HEK293 (cell line): ENCODE measurements at regions not wholly inside any gene's neighbourhood (a gene's known extent, or its start where the extent isn't known, plus 50 kb on each side); places are given as distances from the start of the nearest gene placed in this dataset.

Experiments
- CTCF ChIA-PET: fragments of 350-600 bp; formaldehyde crosslinking; extraction: SDS; loops from one replicate; lab custom pipeline; 2021; ENCODE audit warnings: antibody characterized with exemption; lab: Yijun Ruan, JAX
- POLR2A ChIA-PET: fragments of 300-600 bp; formaldehyde crosslinking; extraction: SDS; loops from one replicate; lab custom pipeline; 2020; ENCODE audit warnings: antibody characterized with exemption, inconsistent platforms; lab: Yijun Ruan, JAX
- H3K27ac ChIP-seq: fragments of 200-500 bp; sonication (Bioruptor generic); 2 replicates; pipeline ENCODE4 v1.5.1; 2014; ENCODE audit warnings: low read depth, low read length, control low read depth, inconsistent platforms; ENCODE audit errors: extremely low read depth
- H3K36me3 ChIP-seq, 2 experiments: fragments of 200-500 bp in 1 of 2; sonication (Bioruptor generic) in 1 of 2; 1 replicate in 1 of 2; 2 replicates in 1 of 2; pipeline ENCODE4 v1.5.1; 2014 to 2017; ENCODE audit warnings: inconsistent platforms in 2 of 2, low read length in 2 of 2; ENCODE audit not compliant: control insufficient read depth in 2 of 2, insufficient read depth in 1 of 2
- H3K4me1 ChIP-seq: fragments of 200-500 bp; sonication (Bioruptor generic); 2 replicates; pipeline ENCODE4 v1.5.1; 2014; ENCODE audit warnings: mild to moderate bottlenecking, low read length, inconsistent platforms; ENCODE audit not compliant: control insufficient read depth, insufficient read depth
- H3K4me3 ChIP-seq: 2 replicates; pipeline ENCODE4 v1.5.1; 2011; ENCODE audit warnings: low read depth, mild to moderate bottlenecking, control low read depth, low read length, moderate library complexity
- H3K9me3 ChIP-seq: fragments of 200-500 bp; sonication (Bioruptor generic); 2 replicates; pipeline ENCODE4 v1.5.1; 2014; ENCODE audit warnings: low read depth, low read length, inconsistent platforms; ENCODE audit not compliant: control insufficient read depth, insufficient read depth
- KLF9 ChIP-seq: fragments of 450-650 bp; formaldehyde crosslinking; IDR thresholded peaks from 2 replicates; pipeline ENCODE4 v1.5.1; 2016; ENCODE audit warnings: missing biosample characterization, missing genetic modification characterization, low read depth
- MZF1 ChIP-seq: fragments of 450-650 bp; formaldehyde crosslinking; IDR thresholded peaks from 2 replicates; pipeline ENCODE4 v1.5.1; 2017; ENCODE audit warnings: missing biosample characterization, missing genetic modification characterization, borderline replicate concordance
- ZFP3 ChIP-seq: fragments of 450-650 bp; formaldehyde crosslinking; IDR thresholded peaks from 2 replicates; pipeline ENCODE4 v1.5.1; 2016; ENCODE audit warnings: low read depth, missing biosample characterization, missing genetic modification characterization
- ZNF10 ChIP-seq: fragments of 450-650 bp; formaldehyde crosslinking; IDR thresholded peaks from 2 replicates; pipeline ENCODE4 v1.5.1; 2017; ENCODE audit warnings: missing biosample characterization, missing genetic modification characterization
- ZNF184 ChIP-seq: fragments of 450-650 bp; IDR thresholded peaks from 2 replicates; pipeline ENCODE4 v1.5.1; 2018; ENCODE audit warnings: missing biosample characterization, mild to moderate bottlenecking, missing genetic modification characterization
- ZNF26 ChIP-seq: fragments of 450-650 bp; formaldehyde crosslinking; IDR thresholded peaks from 2 replicates; pipeline ENCODE4 v1.5.1; 2016; ENCODE audit warnings: missing biosample characterization, missing genetic modification characterization
- ZNF292 ChIP-seq: fragments of 450-650 bp; formaldehyde crosslinking; IDR thresholded peaks from 2 replicates; pipeline ENCODE4 v1.5.1; 2016; ENCODE audit warnings: low read depth, missing biosample characterization, missing genetic modification characterization, borderline replicate concordance
- ZNF510 ChIP-seq: fragments of 450-650 bp; formaldehyde crosslinking; IDR thresholded peaks from 2 replicates; pipeline ENCODE4 v1.5.1; 2018; ENCODE audit warnings: mild to moderate bottlenecking, missing genetic modification characterization, missing biosample characterization; ENCODE audit not compliant: insufficient replicate concordance
- ZNF518A ChIP-seq: fragments of 450-650 bp; formaldehyde crosslinking; conservative IDR thresholded peaks from 2 replicates; pipeline ENCODE4 v1.5.1; 2016; ENCODE audit warnings: low read depth, missing biosample characterization, missing genetic modification characterization
- ZNF555 ChIP-seq: fragments of 450-650 bp; formaldehyde crosslinking; conservative IDR thresholded peaks from 2 replicates; pipeline ENCODE4 v1.5.1; 2017; ENCODE audit warnings: missing biosample characterization, mild to moderate bottlenecking, missing genetic modification characterization, inconsistent platforms
- ZNF560 ChIP-seq: fragments of 450-650 bp; formaldehyde crosslinking; IDR thresholded peaks from 2 replicates; pipeline ENCODE4 v1.5.1; 2017; ENCODE audit warnings: missing biosample characterization, missing genetic modification characterization, borderline replicate concordance
- ZNF600 ChIP-seq: fragments of 450-650 bp; formaldehyde crosslinking; IDR thresholded peaks from 2 replicates; pipeline ENCODE4 v1.5.1; 2016; ENCODE audit warnings: missing biosample characterization, missing genetic modification characterization
- ZNF610 ChIP-seq: fragments of 450-650 bp; formaldehyde crosslinking; IDR thresholded peaks from 2 replicates; pipeline ENCODE4 v1.5.1; 2016; ENCODE audit warnings: missing biosample characterization, missing genetic modification characterization, borderline replicate concordance
- ZSCAN5A ChIP-seq: fragments of 450-650 bp; formaldehyde crosslinking; IDR thresholded peaks from 2 replicates; pipeline ENCODE4 v1.5.1; 2016; ENCODE audit warnings: missing biosample characterization, missing genetic modification characterization
- TF ChIP-seq, protein P1 (sequence below): fragments of 450-650 bp; formaldehyde crosslinking; IDR thresholded peaks from 2 replicates; pipeline ENCODE4 v1.5.1; 2016; ENCODE audit warnings: missing biosample characterization, missing genetic modification characterization
- TF ChIP-seq, protein P2 (sequence below): fragments of 450-650 bp; formaldehyde crosslinking; IDR thresholded peaks from 2 replicates; pipeline ENCODE4 v1.5.0; 2017; ENCODE audit warnings: missing biosample characterization, missing genetic modification characterization, borderline replicate concordance

DNA sequence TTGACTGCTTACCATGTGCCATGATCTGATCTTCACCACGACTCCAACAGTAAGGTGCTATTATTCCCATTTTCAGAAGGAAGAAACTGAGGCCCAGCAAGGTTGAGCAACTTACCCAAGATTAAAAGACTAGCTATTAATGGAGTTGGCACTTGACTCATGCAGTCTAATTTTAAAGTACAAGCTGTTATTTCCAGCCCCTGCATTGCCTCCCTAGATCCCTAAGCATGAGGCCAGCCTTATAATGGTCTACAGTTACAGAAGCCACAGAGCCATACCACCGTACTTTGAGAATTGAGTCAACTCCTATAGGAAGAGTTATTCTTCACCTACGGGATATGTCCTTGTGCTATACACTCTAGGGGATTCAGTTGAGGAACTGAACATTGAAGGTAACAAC, 66.7 kb upstream of the RBM19 start:
- no peak overlapping the region for H3K4me3 ChIP-seq
- no peak for TF ChIP-seq ZFP3
- no peak for TF ChIP-seq ZNF10 (tag by site-specific recombination)
- TF ChIP-seq ZNF518A (tag by site-specific recombination): no peak
- TF ChIP-seq ZNF184: no peak
- no peak for TF ChIP-seq ZNF610 (tag by site-specific recombination)
- TF ChIP-seq ZNF26 (tag by site-specific recombination): no peak
- TF ChIP-seq ZNF510 (tag by site-specific recombination): no peak
- TF ChIP-seq MZF1 (tag by site-specific recombination): no peak
- TF ChIP-seq, protein P1, sequence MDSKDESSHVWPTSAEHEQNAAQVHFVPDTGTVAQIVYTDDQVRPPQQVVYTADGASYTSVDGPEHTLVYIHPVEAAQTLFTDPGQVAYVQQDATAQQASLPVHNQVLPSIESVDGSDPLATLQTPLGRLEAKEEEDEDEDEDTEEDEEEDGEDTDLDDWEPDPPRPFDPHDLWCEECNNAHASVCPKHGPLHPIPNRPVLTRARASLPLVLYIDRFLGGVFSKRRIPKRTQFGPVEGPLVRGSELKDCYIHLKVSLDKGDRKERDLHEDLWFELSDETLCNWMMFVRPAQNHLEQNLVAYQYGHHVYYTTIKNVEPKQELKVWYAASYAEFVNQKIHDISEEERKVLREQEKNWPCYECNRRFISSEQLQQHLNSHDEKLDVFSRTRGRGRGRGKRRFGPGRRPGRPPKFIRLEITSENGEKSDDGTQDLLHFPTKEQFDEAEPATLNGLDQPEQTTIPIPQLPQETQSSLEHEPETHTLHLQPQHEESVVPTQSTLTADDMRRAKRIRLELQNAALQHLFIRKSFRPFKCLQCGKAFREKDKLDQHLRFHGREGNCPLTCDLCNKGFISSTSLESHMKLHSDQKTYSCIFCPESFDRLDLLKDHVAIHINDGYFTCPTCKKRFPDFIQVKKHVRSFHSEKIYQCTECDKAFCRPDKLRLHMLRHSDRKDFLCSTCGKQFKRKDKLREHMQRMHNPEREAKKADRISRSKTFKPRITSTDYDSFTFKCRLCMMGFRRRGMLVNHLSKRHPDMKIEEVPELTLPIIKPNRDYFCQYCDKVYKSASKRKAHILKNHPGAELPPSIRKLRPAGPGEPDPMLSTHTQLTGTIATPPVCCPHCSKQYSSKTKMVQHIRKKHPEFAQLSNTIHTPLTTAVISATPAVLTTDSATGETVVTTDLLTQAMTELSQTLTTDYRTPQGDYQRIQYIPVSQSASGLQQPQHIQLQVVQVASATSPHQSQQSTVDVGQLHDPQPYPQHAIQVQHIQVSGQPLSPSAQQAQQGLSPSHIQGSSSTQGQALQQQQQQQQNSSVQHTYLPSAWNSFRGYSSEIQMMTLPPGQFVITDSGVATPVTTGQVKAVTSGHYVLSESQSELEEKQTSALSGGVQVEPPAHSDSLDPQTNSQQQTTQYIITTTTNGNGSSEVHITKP (tag by site-specific recombination): no peak
- TF ChIP-seq, protein P2, sequence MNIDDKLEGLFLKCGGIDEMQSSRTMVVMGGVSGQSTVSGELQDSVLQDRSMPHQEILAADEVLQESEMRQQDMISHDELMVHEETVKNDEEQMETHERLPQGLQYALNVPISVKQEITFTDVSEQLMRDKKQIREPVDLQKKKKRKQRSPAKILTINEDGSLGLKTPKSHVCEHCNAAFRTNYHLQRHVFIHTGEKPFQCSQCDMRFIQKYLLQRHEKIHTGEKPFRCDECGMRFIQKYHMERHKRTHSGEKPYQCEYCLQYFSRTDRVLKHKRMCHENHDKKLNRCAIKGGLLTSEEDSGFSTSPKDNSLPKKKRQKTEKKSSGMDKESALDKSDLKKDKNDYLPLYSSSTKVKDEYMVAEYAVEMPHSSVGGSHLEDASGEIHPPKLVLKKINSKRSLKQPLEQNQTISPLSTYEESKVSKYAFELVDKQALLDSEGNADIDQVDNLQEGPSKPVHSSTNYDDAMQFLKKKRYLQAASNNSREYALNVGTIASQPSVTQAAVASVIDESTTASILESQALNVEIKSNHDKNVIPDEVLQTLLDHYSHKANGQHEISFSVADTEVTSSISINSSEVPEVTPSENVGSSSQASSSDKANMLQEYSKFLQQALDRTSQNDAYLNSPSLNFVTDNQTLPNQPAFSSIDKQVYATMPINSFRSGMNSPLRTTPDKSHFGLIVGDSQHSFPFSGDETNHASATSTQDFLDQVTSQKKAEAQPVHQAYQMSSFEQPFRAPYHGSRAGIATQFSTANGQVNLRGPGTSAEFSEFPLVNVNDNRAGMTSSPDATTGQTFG: no peak
- TF ChIP-seq ZNF560 (tag by site-specific recombination): no peak
- no peak for TF ChIP-seq KLF9
- no peak for TF ChIP-seq ZNF555 (tag by site-specific recombination)
- TF ChIP-seq ZSCAN5A (tag by site-specific recombination): no peak
- no peak for TF ChIP-seq ZNF292 (tag by site-specific recombination)
- no peak for TF ChIP-seq ZNF600
- no peaks in the 10 kb centered on the region for H3K9me3 ChIP-seq
- H3K36me3 ChIP-seq: no peaks in the 10 kb centered on the region
- ChIA-PET CTCF (interaction anchor here (0.5 kb wide), 1 partner anchor 26 kb away, joined by 3 read pairs; no protein-coding TSS in a partner anchor), POLR2A (no interaction called here)
- no peak overlapping the region for H3K27ac ChIP-seq
- no peaks in the 10 kb centered on the region for H3K4me1 ChIP-seq
